Stimulated activated CD4-positive, alpha-beta T cell treated with anti-CD3 and anti-CD28 coated beads, Interleukin-4, amount 100 ng/mL, for 4 hours (primary cell): ENCODE measurements at regions not wholly inside any gene's neighbourhood (a gene's known extent, or its start where the extent isn't known, plus 50 kb on each side); places are given as distances from the start of the nearest gene placed in this dataset.
"Not testable (repeated sequence)": the region's sequence is repeated elsewhere in the genome, so short reads cannot be mapped to it uniquely, and the experiment has no call there.

ENCODE experiments used
- DNase-seq, 2 experiments: peaks; one replicate each; pipeline ENCODE4 v3.0.0-alpha.2; 2020

- DNase-seq: no peak
Measured at GRCh38 chr6:139701003-139701402, 326.6 kb upstream of the CITED2 start.

GRCh38 chr6:139699911-139700310 lies 325.5 kb upstream of the CITED2 start:
- no peak for DNase-seq

- DNase-seq: no peak
Measured at GRCh38 chr6:139699335-139699734, 324.9 kb upstream of the CITED2 start.

GRCh38 chr6:139698526-139699176 lies 324.2 kb upstream of the CITED2 start:
- no peak for DNase-seq

GRCh38 chr6:139697856-139698255 lies 323.4 kb upstream of the CITED2 start:
- not testable (repeated sequence) for DNase-seq

- DNase-seq: not testable (repeated sequence)
Measured at GRCh38 chr6:139696991-139697390, 322.5 kb upstream of the CITED2 start.

GRCh38 chr6:139695361-139695760 lies 320.9 kb upstream of the CITED2 start:
- DNase-seq: no peak

- no peak for DNase-seq
Measured at GRCh38 chr6:139693735-139694134, 319.3 kb upstream of the CITED2 start.

GRCh38 chr6:139690007-139690406 lies 315.6 kb upstream of the CITED2 start:
- DNase-seq: no peak

- DNase-seq: no peak
Measured at GRCh38 chr6:139687055-139687454, 312.6 kb upstream of the CITED2 start.

GRCh38 chr6:139686308-139686707 lies 311.9 kb upstream of the CITED2 start:
- no peak for DNase-seq

GRCh38 chr6:139685009-139685408 lies 310.6 kb upstream of the CITED2 start:
- no peak for DNase-seq

GRCh38 chr6:139680819-139681218 lies 306.4 kb upstream of the CITED2 start:
- no peak for DNase-seq

GRCh38 chr6:139679516-139680179 lies 305.2 kb upstream of the CITED2 start:
- no peak for DNase-seq

- DNase-seq: no peak
Measured at GRCh38 chr6:139676718-139677117, 302.3 kb upstream of the CITED2 start.

- no peak for DNase-seq
Measured at GRCh38 chr6:139666284-139666683, 291.8 kb upstream of the CITED2 start.

GRCh38 chr6:139663996-139664395 lies 289.5 kb upstream of the CITED2 start:
- DNase-seq: no peak

- no peak for DNase-seq
Measured at GRCh38 chr6:139659711-139660110, 285.3 kb upstream of the CITED2 start.

- DNase-seq: no peak
Measured at GRCh38 chr6:139659196-139659595, 284.7 kb upstream of the CITED2 start.

- no peak for DNase-seq
Measured at GRCh38 chr6:139657119-139657518, 282.7 kb upstream of the CITED2 start.

GRCh38 chr6:139655783-139656705 lies 281.6 kb upstream of the CITED2 start:
- DNase-seq: no peak

- no peak for DNase-seq
Measured at GRCh38 chr6:139654888-139655782, 280.7 kb upstream of the CITED2 start.

- no peak for DNase-seq
Measured at GRCh38 chr6:139654309-139654708, 279.9 kb upstream of the CITED2 start.
